22Rv1 (cell line): ENCODE measurements at regions not wholly inside any gene's neighbourhood (a gene's known extent, or its start where the extent isn't known, plus 50 kb on each side); places are given as distances from the start of the nearest gene placed in this dataset.

Experiments
- H3K27ac ChIP-seq: fragments of 450-650 bp; 2 replicates; pipeline ENCODE4 v1.5.1; 2017
- ZFX ChIP-seq: fragments of 450-650 bp; IDR thresholded peaks from 2 replicates; pipeline ENCODE4 v1.6.1; 2017; ENCODE audit warnings: antibody characterized with exemption, borderline replicate concordance
- TF ChIP-seq, protein P1 (sequence below): fragments of 450-650 bp; IDR thresholded peaks from 2 replicates; pipeline ENCODE4 v1.5.1; 2017; ENCODE audit warnings: mild to moderate bottlenecking

DNA sequence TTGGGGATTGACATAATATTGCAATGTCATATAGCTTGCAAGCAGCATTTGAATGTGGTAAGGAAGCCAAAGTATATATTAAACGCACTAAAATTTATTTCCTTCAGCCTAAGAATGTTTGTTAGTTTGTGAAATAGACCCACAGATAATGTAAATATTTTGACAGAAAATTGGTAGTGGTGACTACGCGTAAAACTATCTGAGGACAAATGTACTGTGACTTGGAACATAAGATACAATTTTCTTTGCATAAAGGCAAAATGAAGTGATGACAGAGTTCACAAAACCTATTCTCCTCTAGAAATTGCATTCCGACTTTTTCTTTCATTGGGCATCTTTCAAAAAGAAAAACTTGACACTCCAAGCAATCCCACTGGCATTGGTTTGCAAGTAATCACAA, 411.1 kb upstream of the LRATD1 start:
- TF ChIP-seq ZFX: no peak
- TF ChIP-seq, protein P1, sequence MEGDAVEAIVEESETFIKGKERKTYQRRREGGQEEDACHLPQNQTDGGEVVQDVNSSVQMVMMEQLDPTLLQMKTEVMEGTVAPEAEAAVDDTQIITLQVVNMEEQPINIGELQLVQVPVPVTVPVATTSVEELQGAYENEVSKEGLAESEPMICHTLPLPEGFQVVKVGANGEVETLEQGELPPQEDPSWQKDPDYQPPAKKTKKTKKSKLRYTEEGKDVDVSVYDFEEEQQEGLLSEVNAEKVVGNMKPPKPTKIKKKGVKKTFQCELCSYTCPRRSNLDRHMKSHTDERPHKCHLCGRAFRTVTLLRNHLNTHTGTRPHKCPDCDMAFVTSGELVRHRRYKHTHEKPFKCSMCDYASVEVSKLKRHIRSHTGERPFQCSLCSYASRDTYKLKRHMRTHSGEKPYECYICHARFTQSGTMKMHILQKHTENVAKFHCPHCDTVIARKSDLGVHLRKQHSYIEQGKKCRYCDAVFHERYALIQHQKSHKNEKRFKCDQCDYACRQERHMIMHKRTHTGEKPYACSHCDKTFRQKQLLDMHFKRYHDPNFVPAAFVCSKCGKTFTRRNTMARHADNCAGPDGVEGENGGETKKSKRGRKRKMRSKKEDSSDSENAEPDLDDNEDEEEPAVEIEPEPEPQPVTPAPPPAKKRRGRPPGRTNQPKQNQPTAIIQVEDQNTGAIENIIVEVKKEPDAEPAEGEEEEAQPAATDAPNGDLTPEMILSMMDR: no peak
- H3K27ac ChIP-seq: no peak overlapping the region

DNA sequence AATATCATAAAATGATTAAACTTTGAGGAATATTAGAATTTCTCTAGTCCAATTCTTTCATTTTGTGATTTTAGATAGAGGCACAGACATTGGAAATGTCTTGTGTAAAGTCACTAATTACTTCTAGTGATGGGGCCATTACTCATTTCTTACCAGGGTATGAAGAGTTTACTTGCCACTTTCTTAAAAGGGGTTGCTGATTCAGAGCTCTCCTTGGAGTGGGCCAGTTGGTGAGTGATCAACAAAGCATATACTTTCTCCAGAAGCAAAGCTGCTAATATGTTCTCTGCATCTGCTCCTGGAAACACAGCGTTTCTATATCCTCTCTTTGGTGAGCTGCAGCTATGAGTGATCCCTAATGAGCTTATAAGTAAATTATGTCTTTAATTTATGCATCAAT, 408.9 kb upstream of the LRATD1 start:
- H3K27ac ChIP-seq: no peak overlapping the region
- no peak for TF ChIP-seq ZFX
- TF ChIP-seq, protein P1: no peak

DNA sequence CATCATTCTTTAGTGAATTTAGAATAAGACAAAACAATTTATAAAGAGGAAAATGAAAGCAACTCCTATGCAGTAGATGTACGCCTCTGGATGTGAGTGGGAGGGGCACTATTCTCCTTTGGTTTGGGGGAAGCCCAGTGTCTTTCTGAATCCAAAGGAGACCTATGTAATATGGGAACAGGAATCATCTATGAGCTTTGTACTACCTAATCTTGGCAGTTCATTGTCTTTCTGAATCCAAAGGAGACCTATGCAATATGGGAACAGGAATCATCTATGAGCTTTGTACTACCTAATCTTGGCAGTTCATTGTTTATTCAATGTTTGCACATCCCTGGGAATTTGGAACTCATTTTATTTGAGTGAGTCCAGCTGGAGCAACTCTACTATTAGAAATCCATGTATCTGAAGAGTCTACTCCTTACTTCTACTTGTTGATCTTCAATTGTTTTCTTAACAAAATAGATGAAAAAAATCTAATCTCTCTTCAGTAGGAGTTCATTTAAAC, 401.1 kb upstream of the LRATD1 start:
- TF ChIP-seq ZFX: no peak
- TF ChIP-seq, protein P1: no peak
- no peak overlapping the region for H3K27ac ChIP-seq

DNA sequence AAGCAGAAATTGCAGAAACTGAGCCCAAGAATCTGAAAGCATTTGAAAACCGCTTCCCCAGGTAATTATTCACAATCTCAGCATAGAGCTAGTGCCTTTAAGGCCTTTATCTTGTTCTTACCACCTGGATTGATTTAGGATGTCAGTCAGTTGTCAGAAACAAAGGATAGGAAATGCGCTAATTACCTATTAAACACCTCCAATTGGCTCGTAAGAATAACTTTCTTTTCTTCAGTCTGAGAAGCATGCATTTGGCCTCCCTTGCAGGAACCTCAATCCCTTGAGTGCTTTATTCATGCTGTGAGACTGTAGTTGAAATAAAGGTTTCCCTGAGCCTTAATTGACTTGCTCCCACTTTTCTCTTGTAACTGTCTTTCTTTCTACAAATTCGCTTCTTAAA, 400.3 kb upstream of the LRATD1 start:
- H3K27ac ChIP-seq: no peak overlapping the region
- TF ChIP-seq, protein P1: no peak
- TF ChIP-seq ZFX: no peak

DNA sequence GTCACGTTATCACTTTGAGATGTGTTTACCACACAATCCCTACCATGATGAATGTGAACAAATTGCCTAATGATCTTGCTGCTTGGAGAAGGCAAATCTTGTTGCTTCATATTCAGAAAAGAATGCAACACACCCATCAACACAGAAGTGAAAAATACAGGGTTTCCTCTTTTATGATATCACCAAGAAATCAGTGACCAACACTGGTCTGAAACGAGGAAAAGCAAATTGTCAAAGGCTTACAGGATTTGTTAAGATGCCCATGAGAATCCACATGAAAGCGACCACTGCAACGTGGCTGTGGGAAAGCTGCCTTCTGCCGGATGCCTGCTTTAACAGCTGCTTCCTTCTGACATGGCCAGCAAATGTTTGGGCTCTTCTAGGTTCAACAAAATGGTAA, 397.6 kb upstream of the LRATD1 start:
- H3K27ac ChIP-seq: no peak overlapping the region
- TF ChIP-seq, protein P1: no peak
- TF ChIP-seq ZFX: no peak

DNA sequence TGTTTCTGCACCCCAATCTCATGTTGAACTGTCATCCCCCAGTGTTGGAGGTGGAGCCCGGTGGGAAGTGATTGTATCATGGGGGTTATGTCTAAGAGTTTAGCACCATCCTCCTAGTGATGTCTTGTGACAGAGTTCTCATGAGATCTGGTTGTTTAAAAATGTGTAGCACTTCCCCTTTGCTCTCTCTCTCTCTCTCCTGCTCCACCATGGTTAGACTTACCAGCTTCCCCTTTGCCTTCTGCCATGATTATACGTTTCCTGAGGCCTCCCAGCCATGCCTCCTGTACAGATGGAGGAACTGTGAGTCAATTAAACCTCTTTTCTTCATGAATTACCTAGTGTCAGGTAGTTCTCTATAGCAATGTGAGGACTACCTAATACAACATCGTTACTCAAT, 396.9 kb upstream of the LRATD1 start:
- no peak overlapping the region for H3K27ac ChIP-seq

DNA sequence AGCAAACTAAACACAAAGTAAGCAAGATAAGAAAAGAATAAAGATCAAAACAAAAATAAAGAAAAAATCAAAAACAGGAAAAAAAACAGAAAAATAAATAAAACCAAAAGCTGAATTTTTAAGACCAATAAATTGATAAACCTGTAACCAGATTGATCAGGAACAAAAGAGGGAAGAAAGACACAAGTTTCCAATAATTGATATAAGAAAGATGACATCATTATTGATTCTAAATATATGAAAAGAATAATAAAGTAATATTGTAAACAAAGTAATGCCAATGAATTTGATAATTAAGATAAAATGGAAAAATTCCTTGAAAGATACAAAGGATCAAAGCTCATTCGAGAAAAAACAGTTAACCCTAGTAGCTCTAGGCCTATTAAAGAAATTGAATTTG, 394.6 kb upstream of the LRATD1 start:
- no peak overlapping the region for H3K27ac ChIP-seq
- no peak for TF ChIP-seq ZFX
- TF ChIP-seq, protein P1: no peak

More for the DNA sequence above, 396.9 kb upstream of the LRATD1 start:
- TF ChIP-seq, protein P1: no peak
- no peak for TF ChIP-seq ZFX
